ENCODE measurements at regions not wholly inside any gene's neighbourhood (a gene's known extent, or its start where the extent isn't known, plus 50 kb on each side); places are given as distances from the start of the nearest gene placed in this dataset.

DNA sequence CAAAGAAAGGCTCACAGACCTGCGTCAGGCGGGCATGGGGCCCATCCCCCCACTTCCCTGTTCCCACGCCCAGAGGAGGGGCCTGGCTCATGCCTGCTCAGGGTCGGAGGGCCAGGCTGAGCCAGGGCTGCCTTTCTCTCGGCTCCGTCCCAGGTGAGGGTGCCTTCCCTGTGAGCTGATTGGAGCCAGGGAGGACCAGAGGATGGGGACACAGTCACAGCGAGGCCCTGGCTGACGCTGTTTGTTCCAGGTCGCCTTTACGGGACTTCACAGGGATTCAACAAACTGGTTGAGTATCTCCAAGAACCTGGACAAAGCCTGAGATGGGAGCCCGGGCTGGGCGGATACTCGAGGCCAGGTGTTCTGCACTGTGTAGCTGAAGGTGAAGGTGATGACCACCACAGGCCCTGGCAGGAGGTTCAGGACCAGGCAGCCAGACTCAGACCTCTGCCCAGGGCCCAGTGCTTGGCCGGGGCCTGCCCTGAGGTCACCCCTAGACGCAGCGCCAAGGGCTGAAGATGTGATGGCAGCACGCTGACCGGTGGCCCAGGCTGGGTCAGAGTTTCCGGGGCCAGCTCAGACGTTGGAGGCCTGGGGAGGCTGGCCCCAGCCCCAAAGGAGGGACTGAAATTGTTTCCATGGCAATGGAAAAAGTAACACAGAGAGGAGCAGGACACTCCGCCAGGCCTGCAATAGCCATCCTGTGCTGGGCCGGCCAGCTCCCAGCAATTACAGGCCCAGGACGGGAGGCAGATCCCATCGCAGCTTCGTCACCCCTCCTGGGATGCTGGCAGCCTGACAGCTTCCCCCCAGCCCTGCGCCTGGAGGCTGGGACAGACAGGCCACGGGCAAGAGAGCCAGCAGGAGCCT lies 65.3 kb upstream of the ADAMTS2 start:
- TF ChIP-seq, protein P1, sequence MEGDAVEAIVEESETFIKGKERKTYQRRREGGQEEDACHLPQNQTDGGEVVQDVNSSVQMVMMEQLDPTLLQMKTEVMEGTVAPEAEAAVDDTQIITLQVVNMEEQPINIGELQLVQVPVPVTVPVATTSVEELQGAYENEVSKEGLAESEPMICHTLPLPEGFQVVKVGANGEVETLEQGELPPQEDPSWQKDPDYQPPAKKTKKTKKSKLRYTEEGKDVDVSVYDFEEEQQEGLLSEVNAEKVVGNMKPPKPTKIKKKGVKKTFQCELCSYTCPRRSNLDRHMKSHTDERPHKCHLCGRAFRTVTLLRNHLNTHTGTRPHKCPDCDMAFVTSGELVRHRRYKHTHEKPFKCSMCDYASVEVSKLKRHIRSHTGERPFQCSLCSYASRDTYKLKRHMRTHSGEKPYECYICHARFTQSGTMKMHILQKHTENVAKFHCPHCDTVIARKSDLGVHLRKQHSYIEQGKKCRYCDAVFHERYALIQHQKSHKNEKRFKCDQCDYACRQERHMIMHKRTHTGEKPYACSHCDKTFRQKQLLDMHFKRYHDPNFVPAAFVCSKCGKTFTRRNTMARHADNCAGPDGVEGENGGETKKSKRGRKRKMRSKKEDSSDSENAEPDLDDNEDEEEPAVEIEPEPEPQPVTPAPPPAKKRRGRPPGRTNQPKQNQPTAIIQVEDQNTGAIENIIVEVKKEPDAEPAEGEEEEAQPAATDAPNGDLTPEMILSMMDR (conservative IDR thresholded peaks at IDR 0.05 in 1 of 2, IDR thresholded peaks at IDR 0.05 in 1 of 2; ENCODE audit: extremely low read depth in 1 of 2, insufficient read depth in 1 of 2, low read depth in 1 of 2, low read length in 2 of 2) = no peak
- no peak for TF ChIP-seq EZH2 (IDR thresholded peaks at IDR 0.05; ENCODE audit: borderline replicate concordance, low read length)

All from mammary epithelial cell (primary cell).